Spleen (tissue), 11 donors: ENCODE measurements at regions not wholly inside any gene's neighbourhood (a gene's known extent, or its start where the extent isn't known, plus 50 kb on each side); places are given as distances from the start of the nearest gene placed in this dataset.
"Not testable (repeated sequence)": the region's sequence is repeated elsewhere in the genome, so short reads cannot be mapped to it uniquely, and the experiment has no call there.

Experiments used
- DNase-seq: peaks from one replicate; pipeline ENCODE4 v3.0.0-alpha.2; 2020
- H3K27ac ChIP-seq, 8 donors: fragments of 200-600 bp; sonication (generic) in 7 of 8; 1 replicate in 4 of 8; 2 replicates in 4 of 8; pipeline versions ENCODE4 v1.5.0 to v1.8.0; 2016 to 2021; ENCODE audit warnings: inconsistent platforms in 4 of 8, mild to moderate bottlenecking in 4 of 8, moderate library complexity in 1 of 8
- H3K27me3 ChIP-seq, 7 donors: fragments of 200-600 bp; sonication (generic) in 6 of 7; replicated peaks in 1 of 7; 1 replicate in 4 of 7; 2 replicates in 3 of 7; pipeline versions ENCODE4 v1.5.0 to v1.8.0; 2016 to 2021; ENCODE audit warnings: inconsistent platforms in 3 of 7, mild to moderate bottlenecking in 1 of 7
- H3K36me3 ChIP-seq, 6 donors: fragments of 200-600 bp; sonication (generic) in 5 of 6; 1 replicate in 4 of 6; 2 replicates in 2 of 6; pipeline versions ENCODE4 v1.5.0 to v1.8.0; 2016 to 2021; ENCODE audit warnings: inconsistent platforms in 2 of 6
- H3K4me1 ChIP-seq, 6 donors: fragments of 200-600 bp; sonication (generic) in 5 of 6; 1 replicate in 3 of 6; 2 replicates in 3 of 6; pipeline versions ENCODE4 v1.5.0 to v1.8.0; 2016 to 2021; ENCODE audit warnings: inconsistent platforms in 3 of 6
- H3K4me3 ChIP-seq, 8 donors: fragments of 200-600 bp; sonication (generic) in 7 of 8; 1 replicate in 4 of 8; 2 replicates in 4 of 8; pipeline versions ENCODE4 v1.5.0 to v1.8.0; 2016 to 2021; ENCODE audit warnings: inconsistent platforms in 4 of 8, mild to moderate bottlenecking in 4 of 8, moderate library complexity in 2 of 8
- H3K9me3 ChIP-seq, 8 donors: fragments of 200-600 bp; sonication (generic) in 7 of 8; 1 replicate in 4 of 8; 2 replicates in 4 of 8; pipeline versions ENCODE4 v1.5.0 to v1.8.0; 2016 to 2021; ENCODE audit warnings: inconsistent platforms in 4 of 8
- POLR2A ChIP-seq, 3 donors: fragments of 450-650 bp; IDR thresholded peaks; one replicate each; pipeline ENCODE4 v1.5.1; 2017; ENCODE audit warnings: antibody characterized with exemption in 3 of 3, mild to moderate bottlenecking in 1 of 3
- POLR2AphosphoS5 ChIP-seq, 3 donors: sonication (generic); formaldehyde crosslinking; IDR thresholded peaks; one replicate each; pipeline ENCODE4 v1.5.1; 2017; ENCODE audit warnings: antibody characterized with exemption in 3 of 3
- WGBS, 5 donors: extraction: QIAGEN DNeasy Blood & Tissue Kit in 3 of 5; methylation state at CpG; one replicate each; pipeline versions ENCODE4 v1.1.5 to v1.1.7; 2013 to 2018; 5-methylcytosine and 5-hydroxymethylcytosine counted together
- intact Hi-C: fragments of 100-400 bp; cut with DNase I; formaldehyde crosslinking; loops from one replicate; pipeline ENCODE4 v1.15.0; 2023; ENCODE audit warnings: low total_unique reads
- TF ChIP-seq, protein P1 (sequence below), 11 experiments: fragments of 200-600 bp in 7 of 11; fragments of 450-650 bp in 4 of 11; sonication (generic) in 4 of 11; IDR thresholded peaks in 8 of 11; conservative IDR thresholded peaks in 3 of 11; 1 replicate in 7 of 11; 2 replicates in 4 of 11; pipeline versions ENCODE4 v1.4.0 to v1.8.0; 2016 to 2021; ENCODE audit warnings: antibody characterized with exemption in 11 of 11, inconsistent platforms in 4 of 11, mild to moderate bottlenecking in 1 of 11
- donor health status: healthy with polysubstance abuse.
- donor health status: DM: no; HTN: no; CAD: no; lungs with moderate emphysema.
- donor health status: DM: no; HTN: no; CAD: no.
- donor health status: Bipolar disorder and iron deficiency.
- donor health status: healthy.
- donor health status: DM: no; HTN: no; CAD: no.
- donor health status: DM: yes; HTN: yes; CAD: no.

- no peaks in the 10 kb centered on the region for H3K4me1 ChIP-seq
- H3K27me3 ChIP-seq, result no peaks in the 10 kb centered on the region
- peaks cover 0 to 7% (median 0%) of the 10 kb centered on the region in 8 donors for H3K9me3 ChIP-seq
- 65 to 76% (median 68%) methylated on average over 6 of the region's 6 CpGs for WGBS, 5 donors
- DNase-seq, result no peak
- intact Hi-C loops, result no loop called here
- H3K4me3 ChIP-seq, result no peak overlapping the region
- no peak for TF ChIP-seq POLR2A (IDR thresholded peaks at IDR 0.05)
- no peak for TF ChIP-seq POLR2AphosphoS5 (IDR thresholded peaks at IDR 0.05)
- TF ChIP-seq, protein P1, sequence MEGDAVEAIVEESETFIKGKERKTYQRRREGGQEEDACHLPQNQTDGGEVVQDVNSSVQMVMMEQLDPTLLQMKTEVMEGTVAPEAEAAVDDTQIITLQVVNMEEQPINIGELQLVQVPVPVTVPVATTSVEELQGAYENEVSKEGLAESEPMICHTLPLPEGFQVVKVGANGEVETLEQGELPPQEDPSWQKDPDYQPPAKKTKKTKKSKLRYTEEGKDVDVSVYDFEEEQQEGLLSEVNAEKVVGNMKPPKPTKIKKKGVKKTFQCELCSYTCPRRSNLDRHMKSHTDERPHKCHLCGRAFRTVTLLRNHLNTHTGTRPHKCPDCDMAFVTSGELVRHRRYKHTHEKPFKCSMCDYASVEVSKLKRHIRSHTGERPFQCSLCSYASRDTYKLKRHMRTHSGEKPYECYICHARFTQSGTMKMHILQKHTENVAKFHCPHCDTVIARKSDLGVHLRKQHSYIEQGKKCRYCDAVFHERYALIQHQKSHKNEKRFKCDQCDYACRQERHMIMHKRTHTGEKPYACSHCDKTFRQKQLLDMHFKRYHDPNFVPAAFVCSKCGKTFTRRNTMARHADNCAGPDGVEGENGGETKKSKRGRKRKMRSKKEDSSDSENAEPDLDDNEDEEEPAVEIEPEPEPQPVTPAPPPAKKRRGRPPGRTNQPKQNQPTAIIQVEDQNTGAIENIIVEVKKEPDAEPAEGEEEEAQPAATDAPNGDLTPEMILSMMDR (IDR thresholded peaks at IDR 0.05 in 8 of 11, conservative IDR thresholded peaks at IDR 0.05 in 3 of 11), result no peak
- H3K27ac ChIP-seq, result no peak overlapping the region
- H3K36me3 ChIP-seq, result no peaks in the 10 kb centered on the region
These were observed 417.3 kb upstream of the NOX3 start for GRCh38 chr6:155872961-155873360.

- Histone ChIP-seq H3K4me3 (no peak overlapping the region), H3K9me3 (peaks cover 0 to 12% (median 1%) of the 10 kb centered on the region in 8 donors), H3K4me1 (no peaks in the 10 kb centered on the region), H3K27me3 (no peaks in the 10 kb centered on the region), H3K27ac (no peak overlapping the region), H3K36me3 (no peaks in the 10 kb centered on the region)
- 88 to 95% (median 93%) methylated on average over 4 of the region's 4 CpGs for WGBS, 5 donors
- no peak for DNase-seq
- no peak for TF ChIP-seq POLR2AphosphoS5 (IDR thresholded peaks at IDR 0.05)
- TF ChIP-seq POLR2A (IDR thresholded peaks at IDR 0.05), result no peak
- TF ChIP-seq, protein P1 (IDR thresholded peaks at IDR 0.05 in 8 of 11, conservative IDR thresholded peaks at IDR 0.05 in 3 of 11), result no peak
- intact Hi-C loops, result no loop called here
These were observed 412.0 kb upstream of the NOX3 start for GRCh38 chr6:155867682-155868081.

DNA sequence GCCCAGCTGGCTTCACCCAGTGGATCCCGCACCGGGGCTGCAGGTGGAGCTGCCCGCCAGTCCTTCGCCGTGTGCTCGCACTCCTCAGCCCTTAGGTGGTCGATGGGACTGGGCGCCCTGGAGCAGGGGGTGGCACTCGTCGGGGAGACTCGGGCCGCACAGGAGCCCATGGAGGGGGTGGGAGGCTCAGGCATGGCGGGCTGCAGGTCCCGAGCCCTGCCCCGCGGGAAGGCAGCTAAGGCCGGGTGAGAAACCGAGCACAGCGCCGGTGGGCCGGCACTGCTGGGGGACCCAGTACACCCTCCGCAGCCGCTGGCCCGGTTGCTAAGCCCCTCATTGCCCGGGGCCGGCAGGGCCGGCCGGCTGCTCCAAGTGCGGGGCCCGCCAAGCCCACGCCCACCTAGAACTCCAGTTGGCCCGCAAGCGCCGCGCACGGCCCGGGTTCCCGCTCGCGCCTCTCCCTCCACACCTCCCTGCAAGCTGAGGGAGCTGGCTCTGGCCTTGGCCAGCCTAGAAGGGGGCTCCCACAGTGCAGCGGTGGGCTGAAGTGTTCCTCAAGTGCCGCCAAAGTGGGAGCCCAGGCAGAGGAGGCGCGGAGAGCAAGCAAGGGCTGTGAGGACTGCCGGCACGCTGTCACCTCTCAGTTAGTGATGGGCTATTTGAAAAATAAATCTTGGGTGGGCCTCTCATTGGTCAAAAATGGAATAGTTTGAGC, 411.2 kb upstream of the NOX3 start:
- whole genome bisulfite sequencing, 5 donors, result 95 to 97% (median 95%) methylated on average over 14 to 46 of the region's 46 CpGs
- intact Hi-C loops, result not testable (repeated sequence)

DNA sequence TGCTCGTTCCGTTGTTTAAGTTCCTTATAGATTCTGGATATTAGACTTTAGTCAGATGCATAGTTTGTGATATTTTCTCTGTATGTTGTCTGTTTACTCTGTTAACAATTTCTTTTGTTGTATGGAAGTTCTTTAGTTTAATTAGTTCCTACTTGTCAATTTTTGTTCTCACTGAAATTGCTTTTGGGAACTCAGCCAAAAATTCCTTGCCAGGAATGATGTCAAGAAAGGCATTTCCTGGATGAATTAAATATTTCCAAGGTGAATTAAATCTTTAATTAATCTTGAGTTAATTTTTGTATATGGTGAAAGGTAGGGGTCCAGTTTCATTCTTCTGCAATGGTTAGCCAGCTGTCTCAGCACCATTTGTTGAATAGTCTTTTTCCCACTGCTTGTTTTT, 406.2 kb upstream of the NOX3 start:
- Histone ChIP-seq H3K27me3 (no peaks in the 10 kb centered on the region), H3K27ac (no peak overlapping the region), H3K4me3 (no peak overlapping the region), H3K36me3 (no peaks in the 10 kb centered on the region), H3K4me1 (no peaks in the 10 kb centered on the region), H3K9me3 (peaks cover 0 to 31% (median 24%) of the 10 kb centered on the region in 8 donors)
- intact Hi-C loops, result no loop called here
- no peak for TF ChIP-seq POLR2A (IDR thresholded peaks at IDR 0.05)
- no peak for DNase-seq
- 68 to 96% (median 91%) methylated on average over 2 of the region's 2 CpGs for WGBS, 5 donors

More for the DNA sequence above, 411.2 kb upstream of the NOX3 start:
- not testable (repeated sequence) for H3K4me1 ChIP-seq, H3K4me3 ChIP-seq, H3K36me3 ChIP-seq, H3K27me3 ChIP-seq, DNase-seq, H3K27ac ChIP-seq
- H3K9me3 ChIP-seq, result peaks cover 0 to 12% (median 2%) of the 10 kb centered on the region in 8 donors

DNA sequence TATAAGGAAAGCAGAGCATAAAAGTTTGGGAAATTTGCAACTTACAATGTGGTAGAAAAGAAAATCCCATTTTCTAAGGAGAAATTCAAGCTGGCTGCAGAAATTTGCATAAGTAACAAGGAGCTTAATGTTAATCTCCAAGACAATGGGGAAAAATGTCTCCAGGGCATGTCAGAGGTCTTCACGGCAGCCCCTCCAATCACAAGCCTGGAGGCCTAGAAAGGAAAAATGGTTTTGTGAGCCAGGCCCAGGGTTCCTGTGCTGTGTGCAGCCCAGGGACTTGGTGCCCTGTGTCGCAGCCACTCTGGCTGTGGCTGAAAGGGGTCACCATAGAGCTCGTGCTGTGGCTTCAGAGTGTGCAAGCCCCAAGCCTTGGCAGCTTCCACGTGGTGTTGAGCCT, 403.3 kb upstream of the NOX3 start:
- H3K4me3 ChIP-seq, H3K36me3 ChIP-seq, H3K4me1 ChIP-seq, H3K27ac ChIP-seq, DNase-seq, H3K27me3 ChIP-seq, intact Hi-C loops: not testable (repeated sequence)
- 65 to 87% (median 75%) methylated on average over 4 of the region's 4 CpGs for WGBS, 5 donors
- H3K9me3 ChIP-seq, result peaks cover 0 to 31% (median 24%) of the 10 kb centered on the region in 8 donors
